Liver (tissue), 8 donors: ENCODE measurements at regions not wholly inside any gene's neighbourhood (a gene's known extent, or its start where the extent isn't known, plus 50 kb on each side); places are given as distances from the start of the nearest gene placed in this dataset.

ENCODE experiments used
- DNase-seq: peaks from one replicate; pipeline ENCODE4 v3.0.0-alpha.2; 2017; ENCODE audit warnings: low spot score
- H3K27ac ChIP-seq, 2 donors: one replicate each; pipeline ENCODE4 v1.7.0; 2013; ENCODE audit warnings: inconsistent platforms in 2 of 2, low read length in 2 of 2, control low read depth in 1 of 2, low read depth in 1 of 2, mild to moderate bottlenecking in 1 of 2
- H3K27me3 ChIP-seq, 4 donors: one replicate each; pipeline versions ENCODE4 v1.6.1 to v1.7.0; 2013; ENCODE audit warnings: low read length in 3 of 4, inconsistent platforms in 1 of 4, mild to moderate bottlenecking in 1 of 4, moderate library complexity in 1 of 4; ENCODE audit not compliant: control insufficient read depth in 4 of 4, insufficient read depth in 4 of 4
- H3K36me3 ChIP-seq, 4 donors: one replicate each; pipeline versions ENCODE4 v1.6.1 to v1.7.0; 2013; ENCODE audit warnings: low read length in 3 of 4, mild to moderate bottlenecking in 3 of 4, low read depth in 1 of 4, moderate library complexity in 1 of 4; ENCODE audit not compliant: control insufficient read depth in 4 of 4, insufficient read depth in 3 of 4
- H3K4me1 ChIP-seq, 4 donors: one replicate each; pipeline versions ENCODE4 v1.6.1 to v1.7.0; 2013; ENCODE audit warnings: low read length in 3 of 4, mild to moderate bottlenecking in 3 of 4, moderate library complexity in 1 of 4; ENCODE audit not compliant: control insufficient read depth in 4 of 4, insufficient read depth in 4 of 4
- H3K4me3 ChIP-seq, 3 donors: one replicate each; pipeline versions ENCODE4 v1.6.1 to v1.7.0; 2013; ENCODE audit warnings: low read length in 3 of 3, control low read depth in 1 of 3, low read depth in 1 of 3, mild to moderate bottlenecking in 1 of 3
- H3K9ac ChIP-seq, 2 donors: one replicate each; pipeline ENCODE4 v1.7.0; 2013; ENCODE audit warnings: low read length in 2 of 2, mild to moderate bottlenecking in 2 of 2, moderate library complexity in 2 of 2, control low read depth in 1 of 2, low read depth in 1 of 2
- H3K9me3 ChIP-seq, 4 donors: one replicate each; pipeline versions ENCODE4 v1.6.1 to v1.7.0; 2013; ENCODE audit warnings: low read length in 3 of 4; ENCODE audit not compliant: control insufficient read depth in 4 of 4
- CTCF ChIP-seq: fragments of 150-350 bp; IDR thresholded peaks from 2 replicates; pipeline ENCODE4 v1.5.1; 2017; ENCODE audit warnings: improper control_type of control experiment, low read depth, low read length; ENCODE audit not compliant: missing input control
- FOXA1 ChIP-seq: IDR thresholded peaks from 2 replicates; pipeline ENCODE4 v1.6.1; 2016; ENCODE audit warnings: antibody characterized with exemption
- HNF4A ChIP-seq, 2 donors: conservative IDR thresholded peaks; 2 replicates each; pipeline ENCODE4 v1.6.1; 2016; ENCODE audit warnings: antibody characterized with exemption in 2 of 2, mild to moderate bottlenecking in 2 of 2
- JUND ChIP-seq, 2 donors: IDR thresholded peaks; 2 replicates each; pipeline ENCODE4 v1.6.1; 2016; ENCODE audit warnings: antibody characterized with exemption in 2 of 2
- MAX ChIP-seq: IDR thresholded peaks from 2 replicates; pipeline ENCODE4 v1.6.1; 2016; ENCODE audit warnings: antibody characterized with exemption
- REST ChIP-seq: IDR thresholded peaks from 2 replicates; pipeline ENCODE4 v1.6.1; 2016; ENCODE audit warnings: antibody characterized with exemption, mild to moderate bottlenecking
- RXRA ChIP-seq, 2 donors: IDR thresholded peaks; 2 replicates each; pipeline ENCODE4 v1.6.1; 2017 to 2018; ENCODE audit warnings: antibody characterized with exemption in 2 of 2, mild to moderate bottlenecking in 1 of 2
- SP1 ChIP-seq: IDR thresholded peaks from 2 replicates; pipeline ENCODE4 v1.6.1; 2018; ENCODE audit warnings: antibody characterized with exemption, mild to moderate bottlenecking
- WGBS: extraction: QIAGEN DNeasy Blood & Tissue Kit; methylation state at CpG from one replicate; pipeline ENCODE4 v1.1.7; 2013; 5-methylcytosine and 5-hydroxymethylcytosine counted together
- TF ChIP-seq, protein P1 (sequence below): IDR thresholded peaks from 2 replicates; pipeline ENCODE4 v1.6.1; 2016; ENCODE audit warnings: antibody characterized with exemption
- donor health status: healthy.
- donor health status: healthy.
- donor health status: healthy.
- donor health status: healthy.
- donor health status: healthy.

DNA sequence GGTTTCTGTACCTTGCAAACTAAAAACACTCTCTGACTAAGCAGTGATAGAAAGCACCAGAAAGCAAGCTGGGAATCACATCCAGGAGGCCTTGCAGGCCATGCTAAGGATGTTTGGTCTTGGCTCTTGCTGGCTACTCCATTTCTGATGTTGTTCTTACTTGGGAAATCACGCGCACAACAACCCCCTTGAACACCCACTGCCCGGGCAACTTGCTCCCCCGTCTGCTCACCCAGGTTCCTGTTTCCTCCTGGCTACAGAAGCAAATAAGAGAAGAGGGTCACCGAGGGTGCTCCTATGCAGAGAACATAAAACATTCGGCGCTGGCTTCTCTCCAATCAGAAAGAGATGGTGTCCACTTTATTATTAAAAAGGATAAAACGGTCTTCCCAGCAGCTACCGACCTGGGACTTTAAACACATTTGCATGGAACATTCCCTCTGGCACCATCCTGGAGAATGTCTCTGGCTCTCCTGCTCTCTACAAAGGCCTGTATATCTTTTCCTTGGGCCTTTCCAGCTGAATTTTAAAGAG, 271.2 kb upstream of the RPL38 start:
- WGBS, result 85% methylated on average over 9 of the region's 9 CpGs

More for the DNA sequence above, 271.2 kb upstream of the RPL38 start:
- peaks cover 0 to 2% (median 0%) of the 10 kb centered on the region in 4 donors for H3K9me3 ChIP-seq
- H3K4me3 ChIP-seq, result no peak overlapping the region
- no peak for DNase-seq
- TF ChIP-seq JUND (IDR thresholded peaks at IDR 0.05), result no peak
- no peak for TF ChIP-seq FOXA1
- no peak for TF ChIP-seq REST
- TF ChIP-seq MAX, result no peak
- TF ChIP-seq CTCF, result no peak
- TF ChIP-seq, protein P1, sequence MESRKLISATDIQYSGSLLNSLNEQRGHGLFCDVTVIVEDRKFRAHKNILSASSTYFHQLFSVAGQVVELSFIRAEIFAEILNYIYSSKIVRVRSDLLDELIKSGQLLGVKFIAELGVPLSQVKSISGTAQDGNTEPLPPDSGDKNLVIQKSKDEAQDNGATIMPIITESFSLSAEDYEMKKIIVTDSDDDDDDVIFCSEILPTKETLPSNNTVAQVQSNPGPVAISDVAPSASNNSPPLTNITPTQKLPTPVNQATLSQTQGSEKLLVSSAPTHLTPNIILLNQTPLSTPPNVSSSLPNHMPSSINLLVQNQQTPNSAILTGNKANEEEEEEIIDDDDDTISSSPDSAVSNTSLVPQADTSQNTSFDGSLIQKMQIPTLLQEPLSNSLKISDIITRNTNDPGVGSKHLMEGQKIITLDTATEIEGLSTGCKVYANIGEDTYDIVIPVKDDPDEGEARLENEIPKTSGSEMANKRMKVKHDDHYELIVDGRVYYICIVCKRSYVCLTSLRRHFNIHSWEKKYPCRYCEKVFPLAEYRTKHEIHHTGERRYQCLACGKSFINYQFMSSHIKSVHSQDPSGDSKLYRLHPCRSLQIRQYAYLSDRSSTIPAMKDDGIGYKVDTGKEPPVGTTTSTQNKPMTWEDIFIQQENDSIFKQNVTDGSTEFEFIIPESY, result no peak
- no peak for TF ChIP-seq SP1
- TF ChIP-seq RXRA (IDR thresholded peaks at IDR 0.05), result no peak
- TF ChIP-seq HNF4A (conservative IDR thresholded peaks at IDR 0.05), result no peak
- H3K27ac ChIP-seq, result no peak overlapping the region
- H3K36me3 ChIP-seq, result no peaks in the 10 kb centered on the region
- peaks cover 0 to 7% (median 3%) of the 10 kb centered on the region in 4 donors for H3K4me1 ChIP-seq
- H3K9ac ChIP-seq, result no peak overlapping the region
- H3K27me3 ChIP-seq, result peaks cover 0 to 3% (median 0%) of the 10 kb centered on the region in 4 donors
